ENCODE measurements at regions not wholly inside any gene's neighbourhood (a gene's known extent, or its start where the extent isn't known, plus 50 kb on each side); places are given as distances from the start of the nearest gene placed in this dataset.
"Not testable (repeated sequence)": the region's sequence is repeated elsewhere in the genome, so short reads cannot be mapped to it uniquely, and the experiment has no call there.

DNA sequence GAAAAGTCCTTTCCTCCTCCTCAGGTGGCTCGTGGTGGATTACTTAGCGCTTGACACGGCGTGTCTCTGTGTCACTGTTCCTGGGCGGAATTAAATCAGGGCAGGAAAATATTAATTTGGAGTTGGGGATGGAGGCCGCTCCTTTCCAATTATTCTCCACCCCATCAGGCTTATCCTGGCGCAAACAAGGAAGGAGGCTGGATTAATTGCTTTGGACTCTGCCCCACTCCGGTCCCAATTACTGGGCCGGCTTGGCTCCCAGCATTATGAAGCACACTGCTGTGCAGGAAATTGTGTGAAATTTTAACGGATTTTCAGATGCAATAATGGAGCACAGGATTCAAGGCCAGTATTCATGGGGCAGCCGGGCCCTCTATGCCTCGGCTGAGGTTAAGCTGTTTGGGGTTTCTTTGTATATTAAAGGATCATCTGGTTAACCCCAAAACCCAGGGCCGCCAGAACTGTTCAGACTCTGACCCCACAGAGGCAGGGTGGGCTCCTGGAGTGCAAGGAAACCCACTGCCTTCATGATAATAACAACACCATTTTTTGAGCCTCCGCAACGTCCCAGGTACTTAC, 87.8 kb downstream of the MRM1 start:
- in situ Hi-C loops (cut with HindIII; ENCODE audit: low pct_unique_long_range_greater_than_20kb, low sequenced_read_pairs), result no loop called here
- DNase-seq (ENCODE audit: low read depth), result no peak

DNA sequence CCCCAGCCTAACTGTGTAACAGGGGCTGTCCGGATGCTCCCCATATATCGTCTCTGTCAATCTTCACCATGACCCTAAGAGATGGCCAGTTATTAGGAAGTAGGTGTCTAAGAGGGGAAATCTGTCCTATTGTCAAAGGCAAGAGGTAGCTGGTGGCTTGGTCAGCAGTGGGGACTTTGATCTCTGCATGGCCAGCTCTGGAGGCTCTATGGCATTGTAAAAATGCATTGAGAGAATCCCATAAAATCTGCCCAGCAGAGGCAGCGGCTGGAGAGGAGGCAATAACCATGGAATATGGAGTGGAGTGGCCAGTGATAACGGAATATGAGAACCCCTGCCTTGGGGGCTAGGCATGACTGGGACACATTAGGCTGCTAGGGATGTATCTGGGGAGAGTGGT, 88.8 kb downstream of the MRM1 start:
- in situ Hi-C loops (cut with HindIII; ENCODE audit: low pct_unique_long_range_greater_than_20kb, low sequenced_read_pairs), result no loop called here
- DNase-seq (ENCODE audit: low read depth), result no peak

DNA sequence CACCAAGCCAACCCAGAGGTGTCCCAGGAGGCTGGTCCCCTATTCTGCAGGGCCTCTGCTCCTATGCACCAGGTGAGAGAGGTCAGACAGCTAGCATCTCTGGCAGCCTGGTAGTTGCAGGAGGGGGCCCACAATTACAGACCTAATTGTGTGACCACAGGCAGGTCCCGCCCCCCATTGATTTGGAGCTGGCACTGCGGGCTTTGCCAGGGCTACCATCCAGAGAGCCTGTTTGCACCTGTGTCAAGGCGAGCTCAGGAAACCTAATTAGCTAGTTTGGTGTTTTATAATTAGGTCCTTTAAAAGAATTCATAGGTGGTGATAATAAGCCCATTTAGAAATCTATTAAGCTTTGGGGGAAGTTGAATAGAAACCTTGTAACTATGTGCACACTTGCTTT, 90.2 kb downstream of the MRM1 start:
- in situ Hi-C loops (cut with HindIII; ENCODE audit: low pct_unique_long_range_greater_than_20kb, low sequenced_read_pairs), result no loop called here
- DNase-seq (ENCODE audit: low read depth), result no peak

DNA sequence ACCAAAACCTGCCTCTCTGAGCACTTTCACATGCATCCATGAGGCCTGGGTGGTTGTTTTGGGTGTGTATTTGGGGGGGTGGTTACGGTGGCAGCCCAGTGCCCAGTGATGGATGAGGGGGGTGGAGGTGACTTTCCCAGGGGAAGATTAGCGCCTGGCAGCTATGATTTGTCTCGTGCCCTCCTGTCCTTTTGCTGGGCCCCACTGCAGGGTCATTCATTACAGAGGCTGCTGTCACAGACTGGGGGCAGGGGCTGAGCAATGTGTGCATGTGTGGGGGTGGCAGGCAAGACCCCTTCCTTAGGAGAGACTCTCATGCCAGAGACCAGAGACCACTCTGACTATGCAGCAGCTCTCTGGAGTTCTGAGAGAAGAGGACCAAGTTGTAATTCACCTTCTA, 93.7 kb downstream of the MRM1 start:
- in situ Hi-C loops (cut with HindIII; ENCODE audit: low pct_unique_long_range_greater_than_20kb, low sequenced_read_pairs), result no loop called here
- no peak for DNase-seq (ENCODE audit: low read depth)

DNA sequence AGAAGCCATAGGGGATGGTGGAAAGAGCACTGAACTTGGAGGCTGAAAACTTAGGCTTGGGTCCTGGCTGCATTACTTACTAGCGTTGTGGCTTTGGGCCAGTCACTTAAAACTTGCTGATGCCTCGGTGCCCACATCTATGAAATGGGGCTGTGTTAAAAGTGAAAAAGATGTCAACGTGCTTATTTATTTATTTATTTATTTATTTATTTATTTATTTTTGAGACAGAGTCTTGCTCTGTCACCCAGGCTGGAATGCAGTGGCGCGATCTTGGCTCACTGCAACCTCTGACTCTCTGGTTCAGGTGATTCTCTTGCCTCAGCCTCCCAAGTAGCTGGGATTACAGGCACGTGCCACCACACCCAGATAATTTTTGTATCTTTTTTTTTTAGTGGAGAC, 94.3 kb downstream of the MRM1 start:
- DNase-seq (ENCODE audit: low read depth); in situ Hi-C loops (cut with HindIII; ENCODE audit: low pct_unique_long_range_greater_than_20kb, low sequenced_read_pairs): not testable (repeated sequence)

DNA sequence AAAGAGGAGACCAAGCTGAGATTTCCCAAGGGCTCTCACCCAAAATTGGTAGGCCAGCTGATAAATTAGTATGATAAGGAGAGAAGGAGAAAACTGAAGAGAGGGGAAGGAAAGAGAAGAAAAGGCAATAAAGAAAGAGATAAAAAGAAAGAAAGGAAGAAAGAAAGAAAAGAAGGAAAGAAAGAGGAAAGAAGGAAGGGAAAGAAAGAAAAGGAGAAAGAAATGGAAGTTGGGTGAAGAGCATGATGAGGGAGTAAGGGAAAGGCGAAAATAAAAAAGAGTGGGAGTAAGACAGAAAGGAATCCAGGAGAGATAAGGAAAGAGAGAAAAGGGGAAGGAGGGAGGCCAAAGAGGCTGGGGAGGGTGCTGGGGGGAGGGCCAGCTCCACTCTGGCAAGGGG, 95.4 kb downstream of the MRM1 start:
- in situ Hi-C loops (cut with HindIII; ENCODE audit: low pct_unique_long_range_greater_than_20kb, low sequenced_read_pairs), result no loop called here
- DNase-seq (ENCODE audit: low read depth), result no peak

DNA sequence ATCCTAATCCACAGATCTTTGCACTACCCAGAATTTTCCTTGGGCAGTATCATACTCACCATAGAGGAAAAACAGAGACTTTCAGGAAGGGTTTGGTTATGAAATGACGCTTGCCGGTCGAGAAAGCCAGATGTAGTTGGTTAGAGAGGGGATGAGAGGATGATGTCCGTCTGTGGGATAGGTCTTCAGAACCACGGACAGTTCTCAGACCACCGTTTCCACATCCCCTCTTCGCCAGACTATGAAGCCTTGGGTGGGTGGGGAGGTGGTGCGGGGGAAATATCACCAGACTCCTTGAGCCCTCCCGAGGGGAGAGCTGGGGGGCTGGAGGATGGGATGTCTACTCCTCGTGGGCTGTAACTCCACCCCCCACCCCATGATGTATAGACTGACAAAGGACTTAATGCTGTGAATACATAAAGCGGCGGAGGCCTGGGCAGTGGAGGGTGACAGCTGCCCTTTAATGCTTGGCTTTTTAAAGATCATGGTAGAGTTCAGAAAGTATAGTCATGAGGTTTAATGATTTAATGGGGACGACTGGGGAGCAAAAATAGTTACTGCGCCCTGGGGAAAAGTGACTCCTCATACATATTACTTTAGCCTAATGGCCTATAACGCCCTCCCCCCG, 96.6 kb downstream of the MRM1 start:
- DNase-seq (ENCODE audit: low read depth), result no peak
- in situ Hi-C loops (cut with HindIII; ENCODE audit: low pct_unique_long_range_greater_than_20kb, low sequenced_read_pairs), result no loop called here

DNA sequence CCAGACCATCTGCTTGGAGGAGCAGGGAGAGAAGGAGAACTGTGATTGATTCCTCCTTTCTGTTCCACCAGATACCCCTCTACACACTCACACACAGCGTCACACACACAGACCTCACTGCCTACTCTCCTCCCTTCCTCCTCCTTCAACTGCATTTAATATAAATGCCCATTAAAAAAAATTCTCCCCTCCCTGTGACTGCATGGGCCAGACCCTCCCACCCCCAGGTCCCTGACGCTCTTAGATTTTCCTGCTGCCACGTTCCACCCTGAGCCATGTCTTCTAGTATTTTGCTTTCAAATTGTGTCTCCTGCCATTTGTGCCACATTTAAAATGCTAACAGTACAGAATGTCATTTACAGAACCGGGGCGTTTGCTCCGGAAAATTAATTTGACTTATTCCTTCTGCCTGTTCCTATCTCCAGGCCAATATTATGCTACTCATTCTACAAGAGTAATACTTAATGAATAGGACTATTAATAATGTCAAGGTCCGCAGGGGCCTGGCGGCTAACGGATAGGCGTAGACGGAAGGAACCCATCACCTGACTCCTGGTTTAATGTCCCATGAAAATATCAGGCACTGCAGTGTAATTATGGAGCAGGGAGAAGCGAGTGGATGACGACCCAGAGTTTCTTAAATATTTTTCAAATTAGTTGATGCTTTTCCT, 100.2 kb downstream of the MRM1 start:
- in situ Hi-C loops (cut with HindIII; ENCODE audit: low pct_unique_long_range_greater_than_20kb, low sequenced_read_pairs), result no loop called here
- DNase-seq (ENCODE audit: low read depth), result no peak

DNA sequence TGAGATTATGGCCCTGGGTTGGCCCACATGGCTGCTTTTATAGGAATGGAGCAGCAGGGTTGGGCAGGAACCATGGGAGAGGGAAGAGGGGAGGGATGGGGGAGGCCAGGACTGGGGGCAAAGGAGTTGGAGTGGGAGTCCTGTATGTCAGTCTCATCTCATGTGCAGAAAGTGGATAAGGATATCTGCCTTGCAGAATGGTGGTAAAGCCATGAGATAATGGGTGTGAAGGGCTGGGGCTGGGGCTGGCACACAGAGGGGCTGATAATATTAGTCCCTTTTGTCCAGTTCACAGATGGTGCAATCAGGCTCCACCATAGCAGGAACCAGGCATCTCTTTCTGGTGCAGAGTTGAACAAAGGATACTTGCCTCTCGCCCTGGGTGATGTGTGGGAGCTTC, 101.3 kb downstream of the MRM1 start:
- in situ Hi-C loops (cut with HindIII; ENCODE audit: low pct_unique_long_range_greater_than_20kb, low sequenced_read_pairs), result no loop called here
- no peak for DNase-seq (ENCODE audit: low read depth)

DNA sequence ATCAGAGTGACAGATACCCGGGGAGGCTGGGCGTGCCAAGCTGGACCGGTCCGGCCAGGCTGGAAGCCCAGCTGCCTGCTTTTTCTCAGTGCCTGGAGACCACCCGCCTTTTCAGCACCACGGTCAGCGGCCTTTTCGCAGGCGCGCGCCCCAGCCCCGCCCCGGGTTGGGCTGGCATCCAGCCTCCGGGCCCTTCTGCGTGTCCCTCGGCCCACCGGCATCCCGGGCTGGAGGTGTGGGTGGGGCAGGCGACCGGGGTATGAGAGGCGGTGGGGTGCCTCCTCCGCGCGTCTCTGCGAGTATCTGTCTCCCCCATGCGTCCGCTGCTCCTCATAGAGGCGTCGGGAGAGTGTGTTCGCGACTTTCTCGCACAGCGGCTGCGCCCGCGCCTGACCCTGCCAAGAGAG, 102.5 kb downstream of the MRM1 start:
- in situ Hi-C loops (cut with HindIII; ENCODE audit: low pct_unique_long_range_greater_than_20kb, low sequenced_read_pairs), result no loop called here

DNA sequence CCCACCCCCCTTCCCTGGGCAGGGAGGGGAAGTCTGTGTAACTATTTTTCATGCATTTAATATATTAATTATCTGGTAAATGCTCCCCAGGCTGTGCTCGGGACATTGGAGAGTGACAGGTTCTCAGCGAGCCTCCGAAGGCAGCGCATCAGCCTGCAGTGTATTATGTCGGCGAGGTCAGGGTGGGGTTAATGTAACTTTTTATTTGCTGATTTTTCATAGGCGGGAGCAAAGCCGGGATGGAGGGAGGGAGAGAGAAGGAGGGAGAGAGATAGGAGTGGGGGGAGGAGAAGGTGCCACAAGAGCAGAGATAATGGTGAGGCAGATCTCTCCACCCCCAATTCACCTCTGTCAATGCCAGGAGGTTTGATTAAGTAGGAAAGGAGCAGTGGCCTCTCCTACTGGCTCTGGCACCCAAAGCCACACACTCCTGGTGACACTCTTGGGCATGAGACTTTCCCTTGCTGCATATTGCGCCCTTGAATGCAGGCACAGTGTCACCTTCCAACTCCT, 104.0 kb downstream of the MRM1 start:
- in situ Hi-C loops (cut with HindIII; ENCODE audit: low pct_unique_long_range_greater_than_20kb, low sequenced_read_pairs), result no loop called here
- no peak for DNase-seq (ENCODE audit: low read depth)

More for the DNA sequence above, 102.5 kb downstream of the MRM1 start:
- DNase-seq (ENCODE audit: low read depth), result peak; percentile 34

DNA sequence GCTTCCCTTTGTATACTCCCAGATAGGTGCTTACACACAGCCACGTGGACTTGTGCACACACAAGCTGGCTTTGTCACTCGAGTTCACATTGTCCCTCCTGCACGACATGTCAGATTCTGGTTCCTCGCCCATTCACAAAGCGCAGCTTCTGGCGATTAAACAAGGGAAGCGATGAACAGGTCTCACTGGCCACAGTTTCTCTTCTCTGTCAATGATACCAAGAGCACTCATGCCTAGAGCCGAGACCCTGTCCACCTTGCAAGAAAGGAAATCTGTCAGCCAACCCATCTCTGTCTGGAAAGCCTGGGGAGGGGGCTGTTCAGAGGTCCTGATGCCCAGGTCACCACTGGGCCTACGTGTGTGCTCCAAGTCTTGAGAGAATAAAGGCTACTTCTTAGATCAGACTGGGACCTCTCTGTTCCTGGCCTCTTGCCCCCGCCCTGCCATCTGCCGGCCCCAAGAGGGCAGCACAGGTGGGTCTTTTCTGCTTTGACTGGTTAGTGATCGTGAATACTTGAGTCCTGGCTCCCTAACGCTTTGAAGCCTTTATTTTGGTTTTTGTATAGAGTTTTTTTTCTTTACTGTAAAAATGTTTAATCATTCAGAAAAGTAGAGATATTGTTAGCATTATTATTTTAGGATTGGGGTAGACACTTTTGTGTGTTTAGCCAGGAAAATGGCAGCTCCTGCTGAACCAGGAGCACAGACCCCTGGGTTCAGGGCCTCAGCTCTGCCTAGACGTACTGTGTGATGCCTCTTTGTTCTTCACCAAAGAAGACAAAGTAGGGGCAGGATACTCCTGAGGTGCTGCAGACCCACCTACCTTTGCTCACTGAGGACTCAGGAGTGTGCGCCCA, 104.7 kb downstream of the MRM1 start:
- DNase-seq (ENCODE audit: low read depth), result peak; percentile 49
- in situ Hi-C loops (cut with HindIII; ENCODE audit: low pct_unique_long_range_greater_than_20kb, low sequenced_read_pairs), result no loop called here

DNA sequence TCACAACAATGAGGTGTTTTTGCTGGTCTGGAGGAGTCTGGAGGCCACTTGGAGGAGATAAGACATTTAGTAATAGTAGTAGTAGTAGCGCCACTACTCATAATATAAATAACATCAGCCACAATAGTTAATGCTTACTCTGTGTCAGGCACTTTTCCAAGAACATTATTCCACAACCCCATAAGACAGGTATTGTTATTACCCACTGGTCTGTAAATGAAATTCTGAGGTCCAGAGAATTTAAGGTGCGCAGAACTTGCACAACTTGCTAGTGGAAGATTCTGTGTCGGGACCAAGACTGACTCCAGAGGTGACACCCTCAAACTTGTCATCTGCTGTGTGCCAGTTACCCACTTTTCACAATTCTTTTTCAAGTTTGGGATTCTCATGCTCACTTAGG, 106.5 kb downstream of the MRM1 start:
- in situ Hi-C loops (cut with HindIII; ENCODE audit: low pct_unique_long_range_greater_than_20kb, low sequenced_read_pairs), result no loop called here

DNA sequence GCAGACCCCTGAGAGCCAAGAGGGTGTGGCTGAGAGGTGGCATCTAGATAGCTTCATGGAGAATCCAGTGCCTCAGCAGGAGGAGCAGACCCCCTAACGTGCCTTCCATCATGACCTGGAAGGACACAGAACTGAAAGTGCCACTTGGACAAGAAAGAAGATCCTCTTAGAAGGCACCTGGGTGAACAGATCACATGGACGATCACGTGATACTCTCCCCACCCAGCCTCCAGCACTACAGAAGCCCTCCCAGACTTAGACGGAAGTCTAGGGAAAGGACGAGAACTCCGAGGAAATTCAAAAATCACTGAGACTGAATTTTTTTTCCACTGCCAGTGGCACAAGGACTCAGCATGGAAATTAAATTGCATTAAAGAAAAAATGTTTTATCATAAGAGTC, 113.4 kb downstream of the MRM1 start:
- in situ Hi-C loops (cut with HindIII; ENCODE audit: low pct_unique_long_range_greater_than_20kb, low sequenced_read_pairs), result no loop called here

More for the DNA sequence above, 106.5 kb downstream of the MRM1 start:
- DNase-seq (ENCODE audit: low read depth), result no peak

DNA sequence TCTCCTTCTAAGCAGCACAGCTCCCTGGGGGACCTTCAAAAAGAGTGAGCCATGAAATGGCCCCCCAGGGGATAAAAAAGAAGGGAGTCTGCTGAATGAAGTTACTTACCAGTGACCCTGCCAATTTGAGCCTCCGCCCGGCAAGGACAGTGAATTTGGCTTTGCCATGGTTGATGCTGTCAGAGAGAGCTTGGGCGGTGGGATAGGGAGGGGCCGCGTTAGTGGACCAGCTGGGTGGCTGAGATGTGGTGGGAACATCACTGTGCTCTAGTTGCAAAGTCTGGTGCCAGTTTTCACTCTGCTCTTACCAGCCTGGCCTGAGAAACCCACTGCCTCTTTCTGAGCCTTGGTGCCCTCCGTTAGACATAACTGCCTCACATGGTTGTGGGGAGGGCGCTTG, 114.6 kb downstream of the MRM1 start:
- no peak for DNase-seq (ENCODE audit: low read depth)
- in situ Hi-C loops (cut with HindIII; ENCODE audit: low pct_unique_long_range_greater_than_20kb, low sequenced_read_pairs), result no loop called here

More for the DNA sequence above, 113.4 kb downstream of the MRM1 start:
- DNase-seq (ENCODE audit: low read depth), result no peak

DNA sequence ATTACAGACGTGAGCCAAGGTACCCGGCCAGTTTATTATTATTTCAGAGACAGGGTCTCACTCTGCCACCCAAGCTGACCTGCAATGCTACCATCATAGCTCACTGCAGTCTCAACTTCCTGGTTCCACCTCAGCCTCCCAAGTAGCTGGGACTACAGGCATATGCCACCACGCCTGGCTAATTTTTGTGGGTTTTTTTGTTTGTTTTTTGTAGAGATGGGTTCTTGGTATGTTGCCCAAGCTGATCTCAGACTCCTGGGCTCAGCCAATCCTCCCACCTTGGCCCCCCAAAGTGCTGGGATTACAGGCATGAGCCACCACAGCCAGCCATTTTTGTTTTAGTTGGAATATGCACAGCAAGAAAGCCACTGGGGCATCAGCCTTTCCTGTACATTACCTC, 115.7 kb downstream of the MRM1 start:
- peak; percentile 93 for DNase-seq (ENCODE audit: low read depth)
- in situ Hi-C loops (cut with HindIII; ENCODE audit: low pct_unique_long_range_greater_than_20kb, low sequenced_read_pairs), result no loop called here

DNA sequence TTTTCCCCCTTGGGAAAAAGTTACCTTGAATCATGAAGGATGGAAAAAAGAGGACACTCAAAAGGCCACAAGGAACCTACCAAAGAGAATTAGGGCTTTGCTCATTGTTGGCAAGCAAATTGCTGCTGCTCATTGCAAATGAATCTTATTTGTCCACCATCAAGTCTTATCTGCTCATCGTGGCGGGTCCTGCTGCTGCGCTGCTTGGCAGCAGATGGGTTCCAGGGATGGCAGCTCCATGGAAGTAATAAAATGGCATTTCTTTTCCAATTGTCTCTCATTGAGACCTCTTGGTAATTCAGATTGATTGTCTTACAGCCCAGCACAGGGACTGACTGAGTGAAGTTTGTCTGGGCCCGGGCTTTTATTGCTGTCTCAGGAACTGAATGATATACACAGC, 118.7 kb downstream of the MRM1 start:
- no peak for DNase-seq (ENCODE audit: low read depth)
- in situ Hi-C loops (cut with HindIII; ENCODE audit: low pct_unique_long_range_greater_than_20kb, low sequenced_read_pairs), result no loop called here

DNA sequence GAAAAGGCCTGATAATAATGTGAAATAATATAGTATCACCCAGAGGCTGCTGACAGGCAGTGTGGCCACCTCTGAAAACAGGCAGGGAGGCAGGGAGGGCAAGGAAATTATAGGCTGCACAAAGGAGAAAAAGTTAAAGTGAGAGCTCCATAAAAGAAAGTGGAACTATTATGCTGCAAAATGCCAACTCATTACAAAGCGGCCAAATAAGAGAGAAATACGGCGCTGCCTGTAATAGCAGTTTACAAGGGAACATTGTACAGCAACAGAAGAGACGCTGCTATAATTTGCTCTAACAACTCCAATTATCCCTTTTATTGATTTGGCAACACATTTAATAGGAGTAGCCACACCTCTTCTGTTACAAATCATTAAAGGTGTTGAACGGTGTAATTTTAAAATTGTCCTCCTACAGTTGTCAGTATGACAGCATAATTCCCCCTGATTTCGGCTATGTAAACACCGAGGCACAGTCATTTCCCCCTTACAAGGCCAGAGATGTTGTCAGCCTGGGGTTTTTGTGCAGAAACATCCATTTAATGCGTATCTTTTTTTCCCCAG, 120.3 kb downstream of the MRM1 start:
- in situ Hi-C loops (cut with HindIII; ENCODE audit: low pct_unique_long_range_greater_than_20kb, low sequenced_read_pairs), result no loop called here
- no peak for DNase-seq (ENCODE audit: low read depth)
